ENCODE measurements at regions not wholly inside any gene's neighbourhood (a gene's known extent, or its start where the extent isn't known, plus 50 kb on each side); places are given as distances from the start of the nearest gene placed in this dataset.

GRCh38 chr4:28947374-28947773, 1772.8 kb upstream of the PCDH7 start:
- no peak for DNase-seq (ENCODE audit: low read depth in 2 of 2)

GRCh38 chr4:28948501-28948900, 1771.7 kb upstream of the PCDH7 start:
- no peak for DNase-seq (ENCODE audit: low read depth in 2 of 2)

GRCh38 chr4:28966982-28967381, 1753.2 kb upstream of the PCDH7 start:
- DNase-seq (ENCODE audit: low read depth in 2 of 2), result no peak

GRCh38 chr4:28973587-28974350, 1746.4 kb upstream of the PCDH7 start:
- no peak for DNase-seq (ENCODE audit: low read depth in 2 of 2)

GRCh38 chr4:28976369-28976768, 1743.8 kb upstream of the PCDH7 start:
- DNase-seq (ENCODE audit: low read depth in 2 of 2), result no peak

- no peak for DNase-seq (ENCODE audit: low read depth in 2 of 2)
Observed at GRCh38 chr4:29002151-29002550, 1718.0 kb upstream of the PCDH7 start.

GRCh38 chr4:29005838-29006237, 1714.3 kb upstream of the PCDH7 start:
- DNase-seq (ENCODE audit: low read depth in 2 of 2), result no peak

GRCh38 chr4:29009908-29010307, 1710.3 kb upstream of the PCDH7 start:
- DNase-seq (ENCODE audit: low read depth in 2 of 2), result no peak

GRCh38 chr4:29013341-29013740, 1706.8 kb upstream of the PCDH7 start:
- no peak for DNase-seq (ENCODE audit: low read depth in 2 of 2)

- DNase-seq (ENCODE audit: low read depth in 2 of 2), result no peak
Observed at GRCh38 chr4:29014555-29014954, 1705.6 kb upstream of the PCDH7 start.

- DNase-seq (ENCODE audit: low read depth in 2 of 2), result no peak
Observed at GRCh38 chr4:29033703-29034102, 1686.5 kb upstream of the PCDH7 start.

GRCh38 chr4:29037501-29037900, 1682.7 kb upstream of the PCDH7 start:
- no peak for DNase-seq (ENCODE audit: low read depth in 2 of 2)

GRCh38 chr4:29043411-29043810, 1676.8 kb upstream of the PCDH7 start:
- no peak for DNase-seq (ENCODE audit: low read depth in 2 of 2)

- no peak for DNase-seq (ENCODE audit: low read depth in 2 of 2)
Observed at GRCh38 chr4:29046186-29046585, 1674.0 kb upstream of the PCDH7 start.

- DNase-seq (ENCODE audit: low read depth in 2 of 2), result no peak
Observed at GRCh38 chr4:29046781-29047180, 1673.4 kb upstream of the PCDH7 start.

GRCh38 chr4:29047341-29048041, 1672.7 kb upstream of the PCDH7 start:
- no peak for DNase-seq (ENCODE audit: low read depth in 2 of 2)

GRCh38 chr4:29051381-29051965, 1668.7 kb upstream of the PCDH7 start:
- DNase-seq (ENCODE audit: low read depth in 2 of 2), result no peak

- no peak for DNase-seq (ENCODE audit: low read depth in 2 of 2)
Observed at GRCh38 chr4:29052266-29052665, 1667.9 kb upstream of the PCDH7 start.

- DNase-seq (ENCODE audit: low read depth in 2 of 2), result no peak
Observed at GRCh38 chr4:29058531-29058930, 1661.6 kb upstream of the PCDH7 start.

- no peak for DNase-seq (ENCODE audit: low read depth in 2 of 2)
Observed at GRCh38 chr4:29066861-29067260, 1653.3 kb upstream of the PCDH7 start.

GRCh38 chr4:29073571-29073970, 1646.6 kb upstream of the PCDH7 start:
- no peak for DNase-seq (ENCODE audit: low read depth in 2 of 2)

- no peak for DNase-seq (ENCODE audit: low read depth in 2 of 2)
Observed at GRCh38 chr4:29075366-29075765, 1644.8 kb upstream of the PCDH7 start.

- no peak for DNase-seq (ENCODE audit: low read depth in 2 of 2)
Observed at GRCh38 chr4:29079260-29079659, 1640.9 kb upstream of the PCDH7 start.
